HCT116 (cell line): ENCODE measurements at regions not wholly inside any gene's neighbourhood (a gene's known extent, or its start where the extent isn't known, plus 50 kb on each side); places are given as distances from the start of the nearest gene placed in this dataset.

ENCODE experiments used
- ATAC-seq: fragments of 200-7000 bp; cut with Tn5 transposase; 2 replicates; pipeline ENCODE4 v1.9.1; 2020; ENCODE audit warnings: mild to moderate bottlenecking, moderate library complexity
- BruUV-seq: library from RNA; stranded (reverse); fragments of 400-500 nt; replicated peaks from 2 replicates; lab custom pipeline; 2021; lab: Mats Ljungman, UMichigan
- CTCF ChIA-PET: fragments of 300-600 bp; sonication (Branson Sonifier 250); formaldehyde crosslinking; loops from one replicate; lab custom pipeline; 2021; ENCODE audit warnings: antibody characterized with exemption; lab: Charles Lee
- POLR2A ChIA-PET: fragments of 300-600, 350-600 bp; sonication (Branson Sonifier 250); formaldehyde crosslinking; loops from one replicate; lab custom pipeline; 2021; ENCODE audit warnings: antibody characterized with exemption; lab: Charles Lee
- RAD21 ChIA-PET, 2 experiments: fragments of 300-600 bp; sonication (Branson Sonifier 250); formaldehyde crosslinking; loops; one replicate each; lab custom pipeline; 2023; ENCODE audit warnings: low total read pairs in 2 of 2; ENCODE audit not compliant: uncharacterized antibody in 2 of 2, unreplicated experiment in 2 of 2, low non-redundant PET in 1 of 2; lab: Charles Lee
- DNase-seq: peaks from one replicate; pipeline ENCODE4 v3.0.0-alpha.2; 2010; ENCODE audit warnings: low read depth, low spot score
- H2AFZ ChIP-seq: fragments of 200-600 bp; shearing (Covaris generic), sonication (generic); 2 replicates; pipeline ENCODE4 v1.6.1; 2017; ENCODE audit warnings: low read depth, mixed run types, mixed read lengths, antibody characterized with exemption, low read length; ENCODE audit not compliant: poor library complexity, severe bottlenecking
- H3K27ac ChIP-seq: 2 replicates; pipeline ENCODE4 v1.5.1; 2012; ENCODE audit warnings: low read depth, low read length
- H3K27me3 ChIP-seq: fragments of 200-600 bp; sonication (generic); 2 replicates; pipeline ENCODE4 v1.6.1; 2016; ENCODE audit warnings: mixed run types, low read length, mixed read lengths; ENCODE audit not compliant: insufficient read depth
- H3K36me3 ChIP-seq, 2 experiments: fragments of 200-500 bp in 1 of 2; fragments of 200-600 bp in 1 of 2; sonication (Bioruptor generic) in 1 of 2; sonication (generic) in 1 of 2; 2 replicates each; pipeline versions ENCODE4 v1.5.1 to v1.6.1; 2014 to 2016; ENCODE audit warnings: low read length in 2 of 2, inconsistent platforms in 1 of 2, mixed read lengths in 1 of 2, mixed run types in 1 of 2; ENCODE audit not compliant: insufficient read depth in 2 of 2, control insufficient read depth in 1 of 2
- H3K4me1 ChIP-seq, 2 experiments: fragments of 200-600 bp in 1 of 2; sonication (generic) in 1 of 2; 2 replicates each; pipeline versions ENCODE4 v1.5.1 to v1.6.1; 2012 to 2017; ENCODE audit warnings: low read length in 2 of 2, inconsistent platforms in 1 of 2, mild to moderate bottlenecking in 1 of 2, mixed read lengths in 1 of 2, mixed run types in 1 of 2, moderate library complexity in 1 of 2; ENCODE audit not compliant: insufficient read depth in 2 of 2, control insufficient read depth in 1 of 2
- H3K4me2 ChIP-seq: fragments of 200-600 bp; sonication (generic); 2 replicates; pipeline ENCODE4 v1.6.1; 2017; ENCODE audit warnings: mixed run types, low read length, mixed read lengths
- H3K4me3 ChIP-seq, 2 experiments: fragments of 200-600 bp in 1 of 2; sonication (generic) in 1 of 2; replicated peaks in 1 of 2; 2 replicates each; pipeline ENCODE4 v1.5.1; 2011 to 2016; ENCODE audit warnings: low read length in 2 of 2, control low read depth in 1 of 2, low read depth in 1 of 2, mild to moderate bottlenecking in 1 of 2, mixed read lengths in 1 of 2, mixed run types in 1 of 2
- H3K79me2 ChIP-seq: fragments of 200-600 bp; sonication (generic); 2 replicates; pipeline ENCODE4 v1.6.1; 2017; ENCODE audit warnings: mild to moderate bottlenecking, mixed run types, low read length, moderate library complexity, mixed read lengths; ENCODE audit not compliant: insufficient read depth
- H3K9ac ChIP-seq: fragments of 200-600 bp; sonication (generic); 2 replicates; pipeline ENCODE4 v1.6.1; 2016; ENCODE audit warnings: low read length, mixed read lengths
- H3K9me2 ChIP-seq: fragments of 200-600 bp; sonication (generic), shearing (Covaris generic); 2 replicates; pipeline ENCODE4 v1.6.1; 2017; ENCODE audit warnings: mixed run types, mild to moderate bottlenecking, moderate library complexity; ENCODE audit not compliant: insufficient read depth
- H3K9me3 ChIP-seq, 2 experiments: fragments of 200-500 bp in 1 of 2; fragments of 200-600 bp in 1 of 2; sonication (Bioruptor generic) in 1 of 2; sonication (generic) in 1 of 2; 2 replicates each; pipeline ENCODE4 v1.6.1; 2014 to 2017; ENCODE audit warnings: low read length in 2 of 2, mixed read lengths in 2 of 2, inconsistent platforms in 1 of 2, low read depth in 1 of 2, mild to moderate bottlenecking in 1 of 2, mixed run types in 1 of 2, moderate library complexity in 1 of 2; ENCODE audit not compliant: control insufficient read depth in 1 of 2, insufficient read depth in 1 of 2
- H4K20me1 ChIP-seq: fragments of 200-600 bp; sonication (generic), shearing (Covaris generic); 2 replicates; pipeline ENCODE4 v1.6.1; 2017; ENCODE audit warnings: mixed run types, mild to moderate bottlenecking, moderate library complexity; ENCODE audit not compliant: insufficient read depth
- CBX3 ChIP-seq: IDR thresholded peaks from 2 replicates; pipeline ENCODE4 v1.6.1; 2012; ENCODE audit warnings: low read depth
- EGR1 ChIP-seq: IDR thresholded peaks from 2 replicates; pipeline ENCODE4 v1.6.1; 2012; ENCODE audit warnings: low read depth
- ELF1 ChIP-seq: IDR thresholded peaks from 2 replicates; pipeline ENCODE4 v1.6.1; 2012; ENCODE audit warnings: low read depth, borderline replicate concordance
- EZH2phosphoT487 ChIP-seq: fragments of 200-600 bp; IDR thresholded peaks from 2 replicates; pipeline ENCODE4 v1.6.1; 2018; ENCODE audit warnings: antibody characterized with exemption, borderline replicate concordance
- RAD21 ChIP-seq: IDR thresholded peaks from 2 replicates; pipeline ENCODE4 v1.6.1; 2012; ENCODE audit warnings: low read depth, mild to moderate bottlenecking
- SIN3A ChIP-seq: IDR thresholded peaks from 2 replicates; pipeline ENCODE4 v1.6.1; 2012; ENCODE audit warnings: low read depth
- SP1 ChIP-seq: IDR thresholded peaks from 2 replicates; pipeline ENCODE4 v1.6.1; 2012; ENCODE audit warnings: low read depth
- SRF ChIP-seq: IDR thresholded peaks from 2 replicates; pipeline ENCODE4 v1.6.1; 2012; ENCODE audit warnings: low read depth
- YY1 ChIP-seq: IDR thresholded peaks from 2 replicates; pipeline ENCODE4 v1.6.1; 2011; ENCODE audit warnings: low read length, low read depth, moderate library complexity, mild to moderate bottlenecking; ENCODE audit not compliant: insufficient replicate concordance; ENCODE audit errors: extremely low read depth
- ZFX ChIP-seq: fragments of 450-650 bp; IDR thresholded peaks from 2 replicates; pipeline ENCODE4 v1.6.1; 2017
- ZNF274 ChIP-seq: fragments of 200-500 bp; sonication (Bioruptor generic); IDR thresholded peaks from 2 replicates; pipeline ENCODE4 v1.6.1; 2014; ENCODE audit warnings: mild to moderate bottlenecking, low read depth, low read length, inconsistent platforms
- intact Hi-C: fragments of 100-400 bp; cut with micrococcal nuclease; formaldehyde crosslinking; loops from 2 replicates; pipeline ENCODE4 v1.10.0; 2022
- TF ChIP-seq, protein P1 (sequence below): IDR thresholded peaks from 2 replicates; pipeline ENCODE4 v1.6.1; 2012; ENCODE audit warnings: low read depth
- TF ChIP-seq, protein P2 (sequence below): IDR thresholded peaks from 2 replicates; pipeline ENCODE4 v1.6.1; 2012
- TF ChIP-seq, protein P3 (sequence below), 3 experiments: fragments of 200-600 bp in 1 of 3; sonication (generic) in 1 of 3; IDR thresholded peaks in 2 of 3; conservative IDR thresholded peaks in 1 of 3; 2 replicates each; pipeline ENCODE4 v1.5.1; 2012 to 2017; ENCODE audit warnings: low read depth in 2 of 3, low read length in 2 of 3, antibody characterized with exemption in 1 of 3, borderline replicate concordance in 1 of 3, control low read depth in 1 of 3, mild to moderate bottlenecking in 1 of 3, mixed read lengths in 1 of 3, mixed run types in 1 of 3, moderate library complexity in 1 of 3; ENCODE audit not compliant: insufficient read depth in 1 of 3

DNA sequence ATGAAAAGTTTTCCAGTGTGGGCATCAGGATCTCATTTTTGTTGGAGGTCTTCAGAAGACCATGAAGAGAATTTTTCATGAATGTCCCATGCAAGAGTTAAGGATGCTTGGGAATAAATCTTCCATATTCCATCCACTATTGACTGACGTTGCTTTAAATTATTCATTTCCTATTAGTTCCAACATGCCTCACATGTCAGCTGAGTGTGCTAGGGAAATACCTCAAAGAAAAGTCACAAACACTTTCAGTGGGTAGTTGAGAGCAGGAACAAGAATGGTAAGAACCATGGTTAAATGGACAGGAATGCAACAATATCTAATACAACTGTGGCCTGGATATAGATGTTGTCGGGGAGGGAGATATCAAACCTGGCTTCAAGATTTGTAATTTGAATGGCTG is 610.1 kb downstream of the TECRL start:
- Histone ChIP-seq H3K27me3 (no peaks in the 10 kb centered on the region), H2AFZ (no peak overlapping the region), H3K4me1 (no peaks in the 10 kb centered on the region), H3K36me3 (no peaks in the 10 kb centered on the region), H3K9ac (no peak overlapping the region), H3K9me2 (no peaks in the 10 kb centered on the region), H4K20me1 (no peaks in the 10 kb centered on the region), H3K27ac (no peak overlapping the region), H3K4me2 (no peak overlapping the region), H3K9me3 (peaks cover 19 to 21% of the 10 kb centered on the region in 2 experiments; a peak in 2 of 4 replicates), H3K4me3 (no peak overlapping the region), H3K79me2 (no peaks in the 10 kb centered on the region)
- ATAC-seq = no peak
- DNase-seq = no peak
- BruUV-seq = no TSS peak
- TF ChIP-seq ELF1 (no peak), ZNF274 (no peak), SRF (no peak), EZH2phosphoT487 (no peak), YY1 (no peak), RAD21 (no peak), SP1 (no peak), EGR1 (no peak), ZFX (no peak), SIN3A (no peak), CBX3 (no peak)
- TF ChIP-seq, protein P1, sequence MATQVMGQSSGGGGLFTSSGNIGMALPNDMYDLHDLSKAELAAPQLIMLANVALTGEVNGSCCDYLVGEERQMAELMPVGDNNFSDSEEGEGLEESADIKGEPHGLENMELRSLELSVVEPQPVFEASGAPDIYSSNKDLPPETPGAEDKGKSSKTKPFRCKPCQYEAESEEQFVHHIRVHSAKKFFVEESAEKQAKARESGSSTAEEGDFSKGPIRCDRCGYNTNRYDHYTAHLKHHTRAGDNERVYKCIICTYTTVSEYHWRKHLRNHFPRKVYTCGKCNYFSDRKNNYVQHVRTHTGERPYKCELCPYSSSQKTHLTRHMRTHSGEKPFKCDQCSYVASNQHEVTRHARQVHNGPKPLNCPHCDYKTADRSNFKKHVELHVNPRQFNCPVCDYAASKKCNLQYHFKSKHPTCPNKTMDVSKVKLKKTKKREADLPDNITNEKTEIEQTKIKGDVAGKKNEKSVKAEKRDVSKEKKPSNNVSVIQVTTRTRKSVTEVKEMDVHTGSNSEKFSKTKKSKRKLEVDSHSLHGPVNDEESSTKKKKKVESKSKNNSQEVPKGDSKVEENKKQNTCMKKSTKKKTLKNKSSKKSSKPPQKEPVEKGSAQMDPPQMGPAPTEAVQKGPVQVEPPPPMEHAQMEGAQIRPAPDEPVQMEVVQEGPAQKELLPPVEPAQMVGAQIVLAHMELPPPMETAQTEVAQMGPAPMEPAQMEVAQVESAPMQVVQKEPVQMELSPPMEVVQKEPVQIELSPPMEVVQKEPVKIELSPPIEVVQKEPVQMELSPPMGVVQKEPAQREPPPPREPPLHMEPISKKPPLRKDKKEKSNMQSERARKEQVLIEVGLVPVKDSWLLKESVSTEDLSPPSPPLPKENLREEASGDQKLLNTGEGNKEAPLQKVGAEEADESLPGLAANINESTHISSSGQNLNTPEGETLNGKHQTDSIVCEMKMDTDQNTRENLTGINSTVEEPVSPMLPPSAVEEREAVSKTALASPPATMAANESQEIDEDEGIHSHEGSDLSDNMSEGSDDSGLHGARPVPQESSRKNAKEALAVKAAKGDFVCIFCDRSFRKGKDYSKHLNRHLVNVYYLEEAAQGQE = no peak
- TF ChIP-seq, protein P2, sequence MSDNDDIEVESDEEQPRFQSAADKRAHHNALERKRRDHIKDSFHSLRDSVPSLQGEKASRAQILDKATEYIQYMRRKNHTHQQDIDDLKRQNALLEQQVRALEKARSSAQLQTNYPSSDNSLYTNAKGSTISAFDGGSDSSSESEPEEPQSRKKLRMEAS = no peak
- TF ChIP-seq, protein P3, sequence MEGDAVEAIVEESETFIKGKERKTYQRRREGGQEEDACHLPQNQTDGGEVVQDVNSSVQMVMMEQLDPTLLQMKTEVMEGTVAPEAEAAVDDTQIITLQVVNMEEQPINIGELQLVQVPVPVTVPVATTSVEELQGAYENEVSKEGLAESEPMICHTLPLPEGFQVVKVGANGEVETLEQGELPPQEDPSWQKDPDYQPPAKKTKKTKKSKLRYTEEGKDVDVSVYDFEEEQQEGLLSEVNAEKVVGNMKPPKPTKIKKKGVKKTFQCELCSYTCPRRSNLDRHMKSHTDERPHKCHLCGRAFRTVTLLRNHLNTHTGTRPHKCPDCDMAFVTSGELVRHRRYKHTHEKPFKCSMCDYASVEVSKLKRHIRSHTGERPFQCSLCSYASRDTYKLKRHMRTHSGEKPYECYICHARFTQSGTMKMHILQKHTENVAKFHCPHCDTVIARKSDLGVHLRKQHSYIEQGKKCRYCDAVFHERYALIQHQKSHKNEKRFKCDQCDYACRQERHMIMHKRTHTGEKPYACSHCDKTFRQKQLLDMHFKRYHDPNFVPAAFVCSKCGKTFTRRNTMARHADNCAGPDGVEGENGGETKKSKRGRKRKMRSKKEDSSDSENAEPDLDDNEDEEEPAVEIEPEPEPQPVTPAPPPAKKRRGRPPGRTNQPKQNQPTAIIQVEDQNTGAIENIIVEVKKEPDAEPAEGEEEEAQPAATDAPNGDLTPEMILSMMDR (IDR thresholded peaks at IDR 0.05 in 2 of 3, conservative IDR thresholded peaks at IDR 0.05 in 1 of 3; ENCODE audit: borderline replicate concordance in 1 of 3, insufficient read depth in 1 of 3, low read depth in 2 of 3, low read length in 2 of 3) = no peak
- ChIA-PET POLR2A (no interaction called here), CTCF (no interaction called here), RAD21 (no interaction called here)
- intact Hi-C loops = no loop called here
